Fibroblast of skin of back (primary cell): ENCODE measurements at regions not wholly inside any gene's neighbourhood (a gene's known extent, or its start where the extent isn't known, plus 50 kb on each side); places are given as distances from the start of the nearest gene placed in this dataset.

Source experiments
- DNase-seq: peaks from one replicate; pipeline ENCODE4 v3.0.0-alpha.2; 2013

DNA sequence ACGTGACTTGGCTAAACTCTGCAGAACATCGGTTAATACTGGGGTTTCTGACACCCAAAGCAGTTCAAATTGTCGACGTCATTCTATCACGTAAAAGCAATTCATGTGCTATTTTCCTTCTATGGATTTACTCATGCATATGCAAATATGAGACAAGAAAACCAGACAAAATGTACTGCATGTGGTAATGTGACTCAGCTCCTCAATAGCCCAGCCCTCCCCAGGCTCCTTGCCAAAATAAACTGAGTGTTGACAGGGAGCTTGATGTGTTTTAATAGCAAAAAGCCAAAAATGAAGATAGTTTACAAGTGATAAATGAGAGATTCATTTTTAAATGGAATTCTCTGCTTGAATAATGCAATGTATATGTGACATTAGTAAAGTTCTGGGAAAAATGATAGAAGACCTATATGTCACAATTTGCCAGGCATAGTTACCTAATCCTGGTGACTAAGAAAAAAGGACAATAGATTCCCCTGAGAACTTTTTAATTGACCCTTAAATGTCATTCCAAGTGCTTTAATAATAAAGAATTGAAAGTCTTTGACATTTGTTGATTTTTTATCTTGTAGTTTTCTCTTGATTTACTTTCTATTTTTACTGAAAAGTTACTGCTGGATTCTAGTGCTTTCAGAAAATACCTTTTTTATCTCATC, 1700.6 kb upstream of the TENM3 start:
- DNase-seq: peak; percentile 85

DNA sequence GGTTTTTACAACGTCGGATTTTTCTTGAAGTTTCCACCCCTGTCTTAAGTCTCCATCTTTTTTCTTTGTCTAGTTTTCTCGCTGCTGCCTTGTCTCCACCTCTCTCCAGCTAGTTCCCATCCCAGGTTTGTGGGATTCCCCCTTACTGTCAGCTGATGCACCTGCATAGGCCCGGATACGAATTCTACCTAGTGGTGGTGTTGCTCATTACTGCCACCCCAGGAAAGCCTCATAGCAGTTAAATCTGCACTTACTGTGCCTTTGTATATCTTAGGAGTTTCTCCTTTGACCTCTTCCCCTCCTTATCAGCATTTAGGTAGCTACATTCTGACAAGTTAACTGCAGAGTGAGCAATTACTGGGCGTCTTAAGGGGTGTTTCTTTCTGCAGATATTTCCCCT, 1693.1 kb upstream of the TENM3 start:
- no peak for DNase-seq

DNA sequence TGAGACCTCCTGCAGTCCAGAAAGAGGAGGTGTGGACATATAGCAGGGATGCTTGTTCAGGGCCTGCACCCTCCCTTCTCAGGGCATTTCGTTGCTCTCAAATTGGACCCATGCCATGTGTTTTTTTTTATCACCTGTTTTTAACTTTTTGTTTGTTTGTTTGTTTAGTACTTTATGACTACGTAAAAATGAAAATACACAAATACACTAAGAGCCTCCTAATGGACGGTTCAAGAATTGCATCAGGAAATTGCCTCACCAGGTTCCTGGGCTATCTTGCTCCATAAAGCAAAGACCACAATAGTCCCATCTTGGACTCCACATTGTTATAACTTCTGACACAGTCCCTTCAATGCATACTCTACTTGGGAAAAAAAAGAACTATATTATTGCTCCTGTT, 1685.9 kb upstream of the TENM3 start:
- no peak for DNase-seq

DNA sequence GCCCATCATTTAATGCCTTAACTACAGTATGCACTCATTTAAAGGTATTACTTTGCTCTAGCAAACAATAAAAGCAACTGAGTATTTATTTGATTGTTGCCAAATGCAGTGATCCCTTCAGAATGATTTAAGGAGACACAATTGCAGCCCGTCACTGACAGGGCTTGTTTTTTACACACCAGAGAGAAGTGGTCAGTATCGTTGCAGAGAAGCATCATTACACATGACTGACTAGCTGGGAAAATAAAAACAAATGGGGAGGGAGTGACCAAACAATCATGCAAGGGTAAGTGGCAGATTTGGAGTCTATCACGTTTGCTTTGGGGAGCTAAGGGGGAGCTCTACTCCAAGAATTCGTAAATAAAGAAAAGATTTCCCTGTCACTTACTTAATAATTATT, 1685.3 kb upstream of the TENM3 start:
- DNase-seq: no peak

DNA sequence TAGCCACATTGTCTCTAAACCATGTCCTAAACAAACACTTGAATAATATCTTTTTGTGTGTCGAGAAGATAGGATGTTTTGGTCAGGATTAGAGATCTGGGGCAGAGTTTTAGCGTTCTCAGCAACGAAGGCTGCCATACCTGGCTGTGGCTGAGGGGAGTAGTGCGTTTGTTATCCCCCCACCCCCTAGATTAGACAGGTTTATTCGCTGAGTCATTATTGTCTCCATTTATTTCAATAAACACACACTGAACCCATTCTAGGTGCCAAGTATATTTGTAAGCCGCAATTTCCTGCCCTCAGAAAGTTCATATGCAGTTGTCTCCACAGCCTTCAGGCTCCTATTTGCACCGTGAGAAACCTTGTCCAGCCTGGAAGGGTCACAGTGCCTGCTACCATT, 1684.8 kb upstream of the TENM3 start:
- no peak for DNase-seq

DNA sequence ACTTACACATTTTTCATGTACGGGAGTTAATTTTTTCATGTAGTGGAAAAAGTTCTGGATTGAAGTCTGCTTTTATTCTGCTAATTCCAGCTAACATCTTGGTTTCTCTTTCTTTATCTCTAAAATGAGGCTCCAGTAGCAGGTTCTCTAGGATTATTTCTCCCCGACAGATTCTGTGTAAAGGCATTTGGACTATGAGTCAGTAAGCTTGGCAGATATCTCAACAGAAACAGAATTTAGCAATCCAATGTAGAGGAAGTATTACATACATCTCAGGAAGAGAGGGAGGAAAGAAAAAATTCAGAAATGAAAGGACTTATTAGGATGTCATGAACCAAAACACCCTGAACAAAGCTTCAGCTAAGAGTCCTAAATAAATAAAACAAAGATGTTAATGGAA, 1682.3 kb upstream of the TENM3 start:
- DNase-seq: peak; percentile 23

DNA sequence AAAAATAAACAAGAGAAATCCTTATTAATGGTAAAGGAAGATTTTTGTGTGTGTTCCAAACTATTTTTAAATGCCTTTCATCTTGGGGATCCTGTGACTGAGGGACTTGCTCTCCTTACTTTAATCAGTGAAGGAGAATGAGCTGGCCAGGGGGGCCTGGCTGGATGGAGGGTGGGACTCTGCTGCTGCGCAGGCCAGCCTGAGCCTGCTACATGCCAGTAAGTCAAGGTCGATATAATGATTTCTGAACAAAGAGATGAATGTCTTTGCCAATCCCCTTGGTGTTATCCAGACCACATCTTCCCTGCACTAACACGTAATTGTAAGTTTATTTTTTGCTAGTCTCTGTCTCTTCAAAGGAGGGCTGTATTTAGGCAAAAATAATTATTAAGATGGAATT, 1679.2 kb upstream of the TENM3 start:
- no peak for DNase-seq

DNA sequence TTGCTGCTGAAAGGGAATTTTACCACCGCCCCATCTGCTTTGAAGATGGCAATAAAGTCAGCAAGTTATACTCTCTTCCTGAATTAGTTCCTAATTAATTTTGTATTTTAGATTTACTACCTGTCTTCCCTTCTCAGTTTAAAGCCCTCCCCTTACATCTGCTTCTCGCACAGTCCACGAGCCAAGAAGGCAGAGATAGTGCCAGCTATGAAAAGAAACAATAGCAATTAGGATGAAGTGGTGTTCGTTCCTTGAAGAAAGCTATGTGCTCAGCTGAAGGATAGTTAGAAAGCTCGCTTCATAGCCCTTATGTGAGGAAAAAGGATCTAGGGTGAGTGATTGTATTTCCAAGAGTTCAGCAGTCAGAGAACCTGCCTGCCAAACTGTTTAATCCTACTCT, 1678.8 kb upstream of the TENM3 start:
- no peak for DNase-seq

DNA sequence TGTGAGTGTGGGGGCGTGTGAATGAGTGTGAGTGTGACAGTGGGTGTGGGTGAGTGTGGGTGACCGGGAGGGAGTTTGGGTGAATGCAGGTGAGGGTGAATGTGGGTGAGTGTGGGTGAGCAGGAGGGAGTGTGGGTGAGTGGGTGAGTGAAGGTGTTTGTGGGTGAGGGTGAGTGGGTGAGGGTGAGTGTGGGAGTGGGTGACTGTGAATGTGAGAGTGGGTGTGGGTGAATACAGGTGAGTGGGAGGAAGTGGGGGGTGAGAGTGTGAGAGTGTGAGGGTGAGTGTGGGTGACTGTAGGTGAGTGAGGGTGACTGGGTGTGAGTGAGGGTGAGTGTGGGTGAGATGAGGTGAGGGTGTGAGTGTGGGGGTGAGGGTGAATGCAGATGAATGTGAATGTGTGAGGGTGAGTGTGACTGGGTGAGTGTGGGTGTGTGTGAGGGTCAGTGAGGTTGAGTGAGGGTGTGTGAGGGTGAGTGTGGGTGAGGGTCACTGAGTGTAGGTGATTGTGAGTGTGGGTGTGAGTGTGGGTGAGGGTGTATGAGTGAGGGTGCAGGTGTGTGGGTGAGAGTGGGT, 1677.3 kb upstream of the TENM3 start:
- no peak for DNase-seq

DNA sequence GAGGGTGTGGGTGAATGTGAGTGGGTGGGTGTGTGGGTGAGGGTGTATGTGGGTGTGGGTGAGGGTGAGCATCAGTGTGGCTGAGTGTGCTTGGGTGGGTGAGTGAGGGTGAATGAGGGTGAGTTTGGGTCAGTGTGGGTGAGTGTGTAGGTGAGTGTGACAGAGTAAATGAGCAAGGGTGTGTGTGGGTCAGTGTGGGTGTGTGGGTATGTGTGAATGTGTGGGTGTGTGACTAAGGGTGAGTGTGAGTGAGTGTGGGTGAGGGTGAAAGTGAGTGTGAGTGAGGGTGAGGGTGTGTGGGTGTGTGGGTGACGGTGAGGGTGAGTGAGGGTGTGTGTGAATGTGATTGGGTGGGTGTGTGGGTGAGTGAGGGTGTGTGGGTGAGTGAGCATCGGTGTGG, 1676.7 kb upstream of the TENM3 start:
- no peak for DNase-seq

DNA sequence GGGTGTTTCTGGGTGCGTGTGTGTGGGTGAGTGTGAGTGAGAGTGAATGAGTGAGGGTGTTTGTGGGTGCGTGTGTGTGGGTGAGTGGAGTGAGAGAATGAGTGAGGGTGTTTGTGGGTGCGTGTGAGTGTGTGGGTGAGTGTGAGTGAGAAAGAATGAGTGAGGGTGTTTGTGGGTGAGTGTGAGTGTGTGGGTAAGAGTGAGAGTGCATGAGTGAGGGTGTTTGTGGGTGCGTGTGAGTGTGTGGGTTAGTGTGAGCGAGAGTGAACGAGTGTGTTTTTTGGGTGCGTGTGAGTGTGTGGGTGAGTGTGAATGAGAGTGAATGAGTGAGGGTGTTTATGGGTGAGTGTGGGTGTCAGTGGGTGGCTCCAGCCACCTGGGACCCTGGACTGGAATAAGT, 1676.1 kb upstream of the TENM3 start:
- DNase-seq: no peak

DNA sequence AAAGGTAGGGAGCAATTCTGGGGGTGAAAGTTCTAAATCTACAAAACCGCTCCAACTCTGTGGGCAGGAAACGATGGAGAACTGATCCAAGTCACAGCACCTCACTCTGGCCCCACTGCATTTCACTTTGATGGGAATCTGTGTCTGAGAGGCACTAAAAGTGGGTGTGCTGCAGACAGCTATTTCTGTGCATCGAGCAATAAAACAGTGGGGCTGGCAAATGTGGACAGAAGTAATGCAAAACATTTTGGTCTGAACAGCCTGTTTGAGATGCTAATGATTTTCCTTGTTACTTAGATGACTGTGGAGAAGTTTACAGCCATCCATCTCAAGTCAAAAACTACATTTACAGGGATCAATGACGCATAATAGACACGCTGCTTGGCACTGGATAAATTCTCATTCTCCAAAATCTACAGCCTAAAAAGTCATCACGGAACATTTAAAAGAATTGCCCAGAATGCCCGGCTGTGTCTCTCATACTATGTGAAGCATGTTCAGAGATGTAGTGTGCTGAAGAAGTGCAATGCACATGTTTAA, 1671.6 kb upstream of the TENM3 start:
- no peak for DNase-seq

DNA sequence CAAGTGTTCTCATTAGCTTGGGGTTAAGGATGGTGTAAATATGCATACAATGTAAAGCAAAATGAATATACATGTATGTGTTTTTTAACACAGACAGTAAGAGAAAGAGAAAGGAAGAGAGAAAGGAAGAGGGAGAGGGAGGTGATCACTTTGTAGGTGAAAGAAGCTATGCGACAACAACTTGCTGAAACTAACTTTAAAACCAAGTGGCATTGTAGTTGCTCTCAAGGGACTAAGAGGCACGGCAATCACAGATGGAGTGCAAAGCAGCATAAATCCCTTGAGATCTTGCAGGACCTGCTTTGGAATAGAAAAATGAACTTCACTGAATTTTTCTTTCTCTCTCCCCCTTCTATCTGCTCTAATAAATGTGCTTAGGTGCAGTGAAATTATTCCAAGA, 1665.0 kb upstream of the TENM3 start:
- no peak for DNase-seq

DNA sequence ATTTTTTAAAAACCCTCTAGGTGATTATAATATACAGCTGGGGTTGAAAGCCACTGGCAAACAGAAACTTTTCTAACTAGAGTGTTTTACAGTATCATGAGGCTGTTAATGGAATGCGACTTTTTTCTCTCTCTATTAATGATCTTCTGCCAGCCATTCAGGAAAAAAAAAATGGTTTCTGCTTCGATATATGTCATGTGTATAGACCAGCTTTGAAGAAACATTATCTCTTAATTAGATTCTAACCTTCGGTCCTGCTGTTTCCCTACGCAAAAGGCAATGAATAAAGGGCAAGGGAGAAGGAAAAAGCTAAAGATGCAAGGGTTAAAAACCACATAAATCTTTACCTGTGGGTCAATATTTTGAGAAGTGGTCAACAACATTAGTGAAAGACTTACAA, 1662.1 kb upstream of the TENM3 start:
- DNase-seq: no peak

DNA sequence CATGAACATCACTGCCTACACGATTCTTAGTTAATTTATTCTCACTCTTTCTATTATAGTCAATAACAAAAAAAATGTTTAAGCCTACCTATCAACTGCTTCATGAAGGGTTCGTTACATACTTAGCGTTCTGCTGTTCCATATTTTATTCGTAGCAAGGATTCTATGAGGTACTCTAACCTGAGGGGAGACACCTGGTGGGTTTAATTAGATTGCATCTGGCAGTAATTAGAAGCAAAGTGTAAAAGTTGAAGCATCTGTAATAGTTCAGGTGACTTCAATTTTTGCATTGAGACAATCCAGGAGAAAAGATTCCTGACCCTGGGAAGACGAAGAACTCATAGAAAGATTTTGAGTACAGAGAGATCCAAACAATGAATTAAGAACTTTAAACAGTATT, 1655.8 kb upstream of the TENM3 start:
- no peak for DNase-seq

DNA sequence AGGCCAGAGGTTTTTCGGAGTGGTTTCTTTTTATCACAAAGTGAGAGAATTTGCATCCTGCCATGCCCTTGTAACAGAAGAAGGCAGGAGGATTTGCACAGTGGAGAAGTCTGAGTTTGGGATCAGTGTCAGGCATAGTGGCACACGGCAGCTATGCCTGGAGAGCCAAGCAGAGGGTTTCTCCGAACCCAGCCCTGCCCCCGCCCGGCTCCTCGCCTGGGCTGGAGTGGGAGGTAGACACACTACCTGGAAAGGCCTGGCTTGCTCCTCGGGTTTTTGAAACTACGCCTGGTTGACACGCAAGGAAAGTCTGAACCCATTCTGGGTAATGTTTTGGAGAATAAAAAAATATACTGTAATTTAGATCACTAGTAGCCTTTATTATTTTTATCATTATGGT, 1653.6 kb upstream of the TENM3 start:
- no peak for DNase-seq

DNA sequence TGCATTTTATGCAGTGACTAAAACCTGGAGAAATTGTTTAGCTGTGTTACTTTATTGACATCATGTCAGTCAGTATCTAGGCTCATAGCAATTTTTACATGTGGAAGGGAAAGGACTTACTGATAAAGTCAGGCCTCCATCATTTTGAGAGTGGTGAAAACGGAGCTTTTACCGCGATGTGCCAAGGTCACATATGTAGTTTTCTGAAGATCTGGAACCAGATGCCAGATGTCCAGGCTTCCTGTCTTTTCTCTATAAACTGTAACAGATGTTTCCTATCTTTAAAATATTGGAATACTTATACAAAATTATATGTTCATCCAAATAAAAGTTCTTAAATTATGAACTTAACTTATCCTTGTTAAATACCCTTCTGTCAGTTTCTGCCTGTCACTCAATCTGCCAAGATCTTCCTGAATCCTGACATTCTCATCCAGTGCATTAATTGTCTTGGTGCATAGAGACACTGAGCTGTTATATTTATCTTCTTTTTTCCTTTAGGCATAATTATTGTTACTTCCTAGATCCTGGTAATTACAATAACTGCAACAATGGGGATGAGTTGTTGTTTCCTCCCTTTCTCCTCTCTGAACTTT, 1646.2 kb upstream of the TENM3 start:
- DNase-seq: no peak

DNA sequence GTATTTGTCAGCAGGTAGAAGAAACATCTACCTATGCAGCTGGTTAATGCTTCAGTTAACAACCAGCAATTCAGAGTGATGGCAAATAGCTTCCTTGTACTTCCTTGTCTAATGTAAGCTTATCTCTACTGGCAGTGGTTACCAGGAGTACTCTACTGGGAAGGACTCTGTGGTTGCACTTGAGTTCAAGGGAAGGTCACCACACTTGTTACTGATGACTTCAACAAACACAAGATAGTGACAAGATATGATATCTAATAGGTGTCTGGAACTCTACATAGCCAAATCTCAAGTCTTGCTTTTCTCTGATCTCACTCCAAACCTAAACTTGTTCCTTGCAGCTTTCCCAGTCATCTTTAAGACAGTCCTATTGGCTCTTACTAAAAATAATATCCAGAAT, 1644.9 kb upstream of the TENM3 start:
- no peak for DNase-seq

DNA sequence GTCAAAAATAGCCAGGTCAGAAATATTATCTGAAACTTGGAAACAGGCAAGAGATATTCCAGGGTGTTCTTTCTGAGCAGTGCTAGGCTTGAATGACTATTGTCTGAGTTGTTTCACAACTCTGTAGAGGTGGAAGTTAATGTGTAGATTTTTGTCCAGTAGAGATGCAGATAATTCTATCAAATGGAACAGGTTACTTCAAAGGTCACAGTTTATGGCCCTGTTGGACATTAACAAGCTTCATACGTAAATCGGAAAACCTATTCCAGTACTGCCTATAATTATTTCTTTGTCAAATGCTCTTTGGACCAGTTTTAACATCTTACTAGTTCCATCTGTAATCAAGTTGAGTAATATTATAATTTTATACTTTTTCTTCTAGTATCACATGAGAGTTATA, 1639.4 kb upstream of the TENM3 start:
- no peak for DNase-seq

DNA sequence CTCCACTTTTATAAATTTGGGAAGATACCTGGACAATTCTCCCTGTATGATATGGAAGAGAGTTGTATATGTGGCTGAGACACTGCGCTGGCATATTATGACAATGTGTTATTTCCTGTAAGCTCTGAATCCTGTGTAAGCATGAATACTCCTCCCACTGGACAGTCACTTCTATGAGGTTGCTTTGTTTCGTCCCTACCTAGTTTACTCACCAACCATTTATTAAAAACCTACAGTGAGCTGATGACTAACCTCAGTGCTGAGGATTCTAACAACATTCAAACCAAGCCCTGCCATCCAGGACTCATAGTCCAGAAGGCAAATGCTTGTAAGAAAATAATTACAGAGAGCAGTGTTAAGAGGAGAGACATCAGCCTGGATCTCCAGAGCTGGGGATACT, 1632.9 kb upstream of the TENM3 start:
- DNase-seq: no peak

DNA sequence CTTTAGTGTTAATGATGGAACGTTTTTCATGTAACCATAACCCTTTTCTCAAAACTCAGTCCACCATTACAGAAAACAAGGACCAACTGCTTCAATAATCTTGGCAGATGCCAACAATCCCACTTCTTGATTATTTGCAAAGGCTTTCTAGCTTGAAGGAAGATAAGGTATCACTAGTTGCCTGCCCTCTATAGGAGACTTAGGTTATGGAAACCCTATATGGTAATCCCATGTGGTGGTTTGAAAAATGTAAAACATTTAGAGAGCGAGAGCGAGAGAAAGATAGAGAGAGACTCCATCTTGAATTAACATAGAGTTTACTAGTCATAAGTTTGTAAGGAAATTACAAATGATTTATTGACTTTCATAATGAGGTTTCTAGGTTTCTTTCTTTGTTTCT, 1627.5 kb upstream of the TENM3 start:
- DNase-seq: no peak

DNA sequence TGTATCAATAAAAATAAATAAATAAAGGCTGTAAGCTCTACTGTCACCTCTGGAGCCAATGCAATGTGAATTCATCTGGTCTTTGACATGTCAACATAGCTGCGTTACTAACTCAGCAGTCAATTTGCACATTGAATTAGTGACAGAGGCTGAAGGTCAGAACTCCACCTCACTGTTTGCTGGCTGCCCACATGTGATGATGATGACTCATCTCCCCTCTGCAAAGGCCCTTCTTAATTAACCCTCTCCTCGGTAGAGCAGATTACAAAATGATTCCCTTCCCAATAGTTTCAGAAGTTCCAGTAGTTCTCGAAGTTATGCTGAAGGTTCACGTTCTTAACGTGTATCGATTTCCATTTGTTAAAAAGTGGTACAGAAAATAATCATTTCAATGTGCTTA, 1626.0 kb upstream of the TENM3 start:
- DNase-seq: no peak

DNA sequence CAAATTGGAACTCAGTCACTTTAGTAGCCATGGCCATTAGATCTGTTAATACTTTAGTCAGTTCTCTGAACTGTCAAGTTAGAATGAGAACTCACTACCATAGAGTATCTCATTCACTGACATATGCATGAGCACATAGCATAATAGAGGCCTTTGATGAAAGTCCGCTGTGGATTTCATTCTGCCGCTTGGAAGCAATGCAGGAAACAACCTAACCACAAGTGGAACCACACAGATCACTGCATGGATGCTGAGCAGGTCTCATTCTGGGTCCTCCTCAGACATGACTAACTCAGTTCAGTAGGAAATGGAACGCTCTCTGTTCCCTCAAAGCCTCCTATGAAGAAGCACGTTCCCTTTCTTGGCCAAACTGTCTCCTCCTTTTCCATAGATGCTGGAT, 1624.8 kb upstream of the TENM3 start:
- DNase-seq: no peak

DNA sequence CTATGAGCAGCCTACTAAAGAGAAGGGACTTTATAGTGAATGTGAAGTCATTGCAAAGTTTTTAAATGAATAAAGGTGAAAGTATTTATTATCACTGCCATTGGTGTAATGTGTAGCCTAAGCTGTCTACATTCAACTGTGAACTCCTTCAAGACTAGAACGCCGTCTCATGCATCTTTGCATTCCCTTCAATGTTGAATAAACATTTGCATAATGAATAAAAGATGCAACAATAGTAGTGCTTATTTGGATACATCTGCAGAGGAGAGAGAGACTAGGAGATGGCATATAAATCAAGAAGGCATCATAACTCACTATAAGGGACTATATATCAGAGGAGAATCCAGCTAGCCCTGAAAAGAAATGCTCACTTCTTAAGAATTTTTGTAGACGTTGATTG, 1623.8 kb upstream of the TENM3 start:
- no peak for DNase-seq

DNA sequence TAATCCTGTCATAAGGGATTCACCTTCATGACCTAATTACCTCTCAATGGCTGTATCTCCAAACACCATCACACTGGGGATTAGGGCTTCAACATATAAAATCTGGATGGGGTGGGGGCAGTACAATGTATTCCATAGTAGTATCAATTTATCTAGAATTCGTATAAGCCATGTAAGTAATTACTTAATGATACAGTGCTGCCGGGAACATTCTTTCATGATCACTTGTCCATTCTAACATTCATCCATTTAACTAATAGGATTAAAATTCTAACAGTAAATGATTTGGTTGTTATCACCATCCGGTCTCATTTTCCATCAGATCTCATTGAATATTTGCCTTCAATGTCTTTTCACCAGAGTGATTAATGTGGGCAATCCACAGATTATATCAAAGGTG, 1620.9 kb upstream of the TENM3 start:
- DNase-seq: no peak
